HG03378 (cell line): ENCODE measurements at regions not wholly inside any gene's neighbourhood (a gene's known extent, or its start where the extent isn't known, plus 50 kb on each side); places are given as distances from the start of the nearest gene placed in this dataset.

ENCODE experiments used
- ATAC-seq: cut with Tn5 transposase; IDR thresholded peaks from one replicate; pipeline ENCODE4 v1.9.1; 2021; ENCODE audit warnings: mild to moderate bottlenecking, moderate library complexity; ENCODE audit not compliant: unreplicated experiment

GRCh38 chr3:27861046-27862036, 139.2 kb upstream of the EOMES start:
- ATAC-seq = no peak

- ATAC-seq = no peak
These were observed 143.6 kb upstream of the EOMES start for GRCh38 chr3:27865731-27866130.

GRCh38 chr3:27869152-27869551, 147.0 kb upstream of the EOMES start:
- no peak for ATAC-seq

- ATAC-seq = no peak
These were observed 155.2 kb upstream of the EOMES start for GRCh38 chr3:27877061-27878013.

GRCh38 chr3:27878014-27878383, 155.9 kb upstream of the EOMES start:
- ATAC-seq = no peak

- ATAC-seq = peak; percentile 48
These were observed 159.1 kb upstream of the EOMES start for GRCh38 chr3:27880969-27881892.

GRCh38 chr3:27883266-27883665, 161.1 kb upstream of the EOMES start:
- no peak for ATAC-seq

GRCh38 chr3:27885641-27886040, 163.5 kb upstream of the EOMES start:
- no peak for ATAC-seq

GRCh38 chr3:27888562-27888961, 166.4 kb upstream of the EOMES start:
- no peak for ATAC-seq

GRCh38 chr3:27889745-27890144, 167.6 kb upstream of the EOMES start:
- ATAC-seq = no peak

- ATAC-seq = no peak
These were observed 178.2 kb upstream of the EOMES start for GRCh38 chr3:27900316-27900715.

GRCh38 chr3:27903446-27903845, 181.3 kb upstream of the EOMES start:
- no peak for ATAC-seq

- no peak for ATAC-seq
These were observed 183.5 kb upstream of the EOMES start for GRCh38 chr3:27905625-27906024.

- no peak for ATAC-seq
These were observed 185.0 kb upstream of the EOMES start for GRCh38 chr3:27907148-27907547.

GRCh38 chr3:27907929-27908328, 185.8 kb upstream of the EOMES start:
- ATAC-seq = no peak

- ATAC-seq = no peak
These were observed 188.3 kb upstream of the EOMES start for GRCh38 chr3:27910456-27910855.

- ATAC-seq = no peak
These were observed 192.1 kb upstream of the EOMES start for GRCh38 chr3:27914199-27914598.

- ATAC-seq = no peak
These were observed 201.4 kb upstream of the EOMES start for GRCh38 chr3:27923349-27924068.

- peak; percentile 63 for ATAC-seq
These were observed 205.8 kb upstream of the EOMES start for GRCh38 chr3:27927882-27928281.
